ENCODE measurements at regions not wholly inside any gene's neighbourhood (a gene's known extent, or its start where the extent isn't known, plus 50 kb on each side); places are given as distances from the start of the nearest gene placed in this dataset.

DNA sequence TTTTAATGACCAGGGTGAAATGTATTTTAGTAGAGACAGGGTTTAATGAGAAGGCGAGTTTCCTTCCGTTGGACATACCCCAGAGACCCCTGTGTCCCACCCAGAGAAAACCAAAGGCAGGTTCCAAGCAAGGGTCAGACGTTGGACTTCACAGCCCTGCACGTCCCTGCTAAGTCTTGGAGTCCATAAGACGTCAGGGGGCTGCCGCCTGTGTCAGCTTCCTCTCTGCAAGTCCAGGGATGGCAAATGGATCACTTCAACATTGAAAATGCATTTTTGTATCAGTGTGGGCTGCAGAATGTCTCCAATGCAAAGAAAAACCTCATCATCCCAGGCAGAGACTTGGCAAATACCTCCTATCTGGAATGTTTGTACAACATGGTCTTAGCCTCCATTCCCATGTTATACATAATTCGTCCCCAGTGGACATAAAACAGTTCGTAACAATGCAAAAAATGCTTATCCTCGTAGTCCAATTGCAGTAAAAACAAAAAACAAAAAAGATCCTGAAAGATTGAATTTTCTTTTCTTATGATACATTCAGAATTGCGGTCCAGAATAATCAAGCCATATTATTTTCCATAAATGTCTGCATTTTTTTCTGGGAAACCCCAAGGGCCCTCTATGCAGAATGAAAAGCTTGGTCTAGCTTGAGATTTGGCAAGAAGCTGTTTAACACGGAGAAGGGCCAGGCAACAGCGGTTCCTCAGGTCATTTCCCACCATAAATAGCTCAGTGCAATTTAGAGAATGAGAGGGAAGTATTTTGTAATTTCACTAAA, 190.9 kb downstream of the SHOX start:
- TF ChIP-seq CHD4 (IDR thresholded peaks at IDR 0.05; ENCODE audit: borderline replicate concordance): no peak
- TF ChIP-seq, protein P1, sequence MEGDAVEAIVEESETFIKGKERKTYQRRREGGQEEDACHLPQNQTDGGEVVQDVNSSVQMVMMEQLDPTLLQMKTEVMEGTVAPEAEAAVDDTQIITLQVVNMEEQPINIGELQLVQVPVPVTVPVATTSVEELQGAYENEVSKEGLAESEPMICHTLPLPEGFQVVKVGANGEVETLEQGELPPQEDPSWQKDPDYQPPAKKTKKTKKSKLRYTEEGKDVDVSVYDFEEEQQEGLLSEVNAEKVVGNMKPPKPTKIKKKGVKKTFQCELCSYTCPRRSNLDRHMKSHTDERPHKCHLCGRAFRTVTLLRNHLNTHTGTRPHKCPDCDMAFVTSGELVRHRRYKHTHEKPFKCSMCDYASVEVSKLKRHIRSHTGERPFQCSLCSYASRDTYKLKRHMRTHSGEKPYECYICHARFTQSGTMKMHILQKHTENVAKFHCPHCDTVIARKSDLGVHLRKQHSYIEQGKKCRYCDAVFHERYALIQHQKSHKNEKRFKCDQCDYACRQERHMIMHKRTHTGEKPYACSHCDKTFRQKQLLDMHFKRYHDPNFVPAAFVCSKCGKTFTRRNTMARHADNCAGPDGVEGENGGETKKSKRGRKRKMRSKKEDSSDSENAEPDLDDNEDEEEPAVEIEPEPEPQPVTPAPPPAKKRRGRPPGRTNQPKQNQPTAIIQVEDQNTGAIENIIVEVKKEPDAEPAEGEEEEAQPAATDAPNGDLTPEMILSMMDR (IDR thresholded peaks at IDR 0.05): no peak
- no peak for TF ChIP-seq POLR2A (IDR thresholded peaks at IDR 0.05; ENCODE audit: low read length)
- no peak for TF ChIP-seq EP300 (IDR thresholded peaks at IDR 0.05)
- no peak for TF ChIP-seq ZNF302 (CRISPR knock-in tag; IDR thresholded peaks at IDR 0.05)
- TF ChIP-seq, protein P2, sequence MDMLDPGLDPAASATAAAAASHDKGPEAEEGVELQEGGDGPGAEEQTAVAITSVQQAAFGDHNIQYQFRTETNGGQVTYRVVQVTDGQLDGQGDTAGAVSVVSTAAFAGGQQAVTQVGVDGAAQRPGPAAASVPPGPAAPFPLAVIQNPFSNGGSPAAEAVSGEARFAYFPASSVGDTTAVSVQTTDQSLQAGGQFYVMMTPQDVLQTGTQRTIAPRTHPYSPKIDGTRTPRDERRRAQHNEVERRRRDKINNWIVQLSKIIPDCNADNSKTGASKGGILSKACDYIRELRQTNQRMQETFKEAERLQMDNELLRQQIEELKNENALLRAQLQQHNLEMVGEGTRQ (IDR thresholded peaks at IDR 0.05): no peak
- no peak for TF ChIP-seq RFX5 (IDR thresholded peaks at IDR 0.05)
- TF ChIP-seq, protein P3, sequence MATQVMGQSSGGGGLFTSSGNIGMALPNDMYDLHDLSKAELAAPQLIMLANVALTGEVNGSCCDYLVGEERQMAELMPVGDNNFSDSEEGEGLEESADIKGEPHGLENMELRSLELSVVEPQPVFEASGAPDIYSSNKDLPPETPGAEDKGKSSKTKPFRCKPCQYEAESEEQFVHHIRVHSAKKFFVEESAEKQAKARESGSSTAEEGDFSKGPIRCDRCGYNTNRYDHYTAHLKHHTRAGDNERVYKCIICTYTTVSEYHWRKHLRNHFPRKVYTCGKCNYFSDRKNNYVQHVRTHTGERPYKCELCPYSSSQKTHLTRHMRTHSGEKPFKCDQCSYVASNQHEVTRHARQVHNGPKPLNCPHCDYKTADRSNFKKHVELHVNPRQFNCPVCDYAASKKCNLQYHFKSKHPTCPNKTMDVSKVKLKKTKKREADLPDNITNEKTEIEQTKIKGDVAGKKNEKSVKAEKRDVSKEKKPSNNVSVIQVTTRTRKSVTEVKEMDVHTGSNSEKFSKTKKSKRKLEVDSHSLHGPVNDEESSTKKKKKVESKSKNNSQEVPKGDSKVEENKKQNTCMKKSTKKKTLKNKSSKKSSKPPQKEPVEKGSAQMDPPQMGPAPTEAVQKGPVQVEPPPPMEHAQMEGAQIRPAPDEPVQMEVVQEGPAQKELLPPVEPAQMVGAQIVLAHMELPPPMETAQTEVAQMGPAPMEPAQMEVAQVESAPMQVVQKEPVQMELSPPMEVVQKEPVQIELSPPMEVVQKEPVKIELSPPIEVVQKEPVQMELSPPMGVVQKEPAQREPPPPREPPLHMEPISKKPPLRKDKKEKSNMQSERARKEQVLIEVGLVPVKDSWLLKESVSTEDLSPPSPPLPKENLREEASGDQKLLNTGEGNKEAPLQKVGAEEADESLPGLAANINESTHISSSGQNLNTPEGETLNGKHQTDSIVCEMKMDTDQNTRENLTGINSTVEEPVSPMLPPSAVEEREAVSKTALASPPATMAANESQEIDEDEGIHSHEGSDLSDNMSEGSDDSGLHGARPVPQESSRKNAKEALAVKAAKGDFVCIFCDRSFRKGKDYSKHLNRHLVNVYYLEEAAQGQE (IDR thresholded peaks at IDR 0.05): no peak
- TF ChIP-seq, protein P4, sequence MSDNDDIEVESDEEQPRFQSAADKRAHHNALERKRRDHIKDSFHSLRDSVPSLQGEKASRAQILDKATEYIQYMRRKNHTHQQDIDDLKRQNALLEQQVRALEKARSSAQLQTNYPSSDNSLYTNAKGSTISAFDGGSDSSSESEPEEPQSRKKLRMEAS (IDR thresholded peaks at IDR 0.05): no peak
- no peak for TF ChIP-seq HOXA7 (CRISPR knock-in tag; IDR thresholded peaks at IDR 0.05)
- TF ChIP-seq JUNB (IDR thresholded peaks at IDR 0.05): no peak
